ENCODE measurements at regions not wholly inside any gene's neighbourhood (a gene's known extent, or its start where the extent isn't known, plus 50 kb on each side); places are given as distances from the start of the nearest gene placed in this dataset.

- Histone ChIP-seq H3K27me3 (no peaks in the 10 kb centered on the region), H3K27ac (no peak overlapping the region), H3K4me1 (no peaks in the 10 kb centered on the region), H3K9me3 (no peaks in the 10 kb centered on the region), H3K4me3 (replicated peaks in 1 of 3) (no peak overlapping the region), H3K36me3 (no peaks in the 10 kb centered on the region)
- intact Hi-C loops (cut with DNase I), result no loop called here
- TF ChIP-seq CTCF (IDR thresholded peaks at IDR 0.05) (no peak), POLR2A (IDR thresholded peaks at IDR 0.05) (no peak)
- DNase-seq, result no peak
- 38 to 46% methylated on average over 14 to 26 of the region's 31 CpGs for WGBS, 2 donors
These were observed 55.9 kb upstream of the NKX1-1 start for GRCh38 chr4:1462009-1462767.

GRCh38 chr4:1460967-1461868, 55.0 kb upstream of the NKX1-1 start:
- no peak overlapping the region for H3K27ac ChIP-seq
- DNase-seq, result no peak
- H3K4me1 ChIP-seq, result no peaks in the 10 kb centered on the region
- no peak overlapping the region for H3K4me3 ChIP-seq (replicated peaks in 1 of 3)
- no peaks in the 10 kb centered on the region for H3K9me3 ChIP-seq
- no peaks in the 10 kb centered on the region for H3K36me3 ChIP-seq
- no peaks in the 10 kb centered on the region for H3K27me3 ChIP-seq
- 58 to 60% methylated on average over 18 to 19 of the region's 19 CpGs for WGBS, 2 donors
- no peak for TF ChIP-seq CTCF (IDR thresholded peaks at IDR 0.05)
- TF ChIP-seq POLR2A (IDR thresholded peaks at IDR 0.05), result no peak
- intact Hi-C loops (cut with DNase I), result no loop called here

GRCh38 chr4:1459722-1460511, 53.7 kb upstream of the NKX1-1 start:
- Histone ChIP-seq H3K9me3 (no peaks in the 10 kb centered on the region), H3K36me3 (no peaks in the 10 kb centered on the region), H3K4me1 (no peaks in the 10 kb centered on the region), H3K27ac (no peak overlapping the region), H3K27me3 (no peaks in the 10 kb centered on the region), H3K4me3 (replicated peaks in 1 of 3) (no peak overlapping the region)
- no peak for DNase-seq
- TF ChIP-seq CTCF (IDR thresholded peaks at IDR 0.05) (no peak), POLR2A (IDR thresholded peaks at IDR 0.05) (no peak)
- WGBS, 2 donors, result 60 to 62% methylated on average over 12 to 20 of the region's 26 CpGs
- intact Hi-C loops (cut with DNase I), result no loop called here

DNA sequence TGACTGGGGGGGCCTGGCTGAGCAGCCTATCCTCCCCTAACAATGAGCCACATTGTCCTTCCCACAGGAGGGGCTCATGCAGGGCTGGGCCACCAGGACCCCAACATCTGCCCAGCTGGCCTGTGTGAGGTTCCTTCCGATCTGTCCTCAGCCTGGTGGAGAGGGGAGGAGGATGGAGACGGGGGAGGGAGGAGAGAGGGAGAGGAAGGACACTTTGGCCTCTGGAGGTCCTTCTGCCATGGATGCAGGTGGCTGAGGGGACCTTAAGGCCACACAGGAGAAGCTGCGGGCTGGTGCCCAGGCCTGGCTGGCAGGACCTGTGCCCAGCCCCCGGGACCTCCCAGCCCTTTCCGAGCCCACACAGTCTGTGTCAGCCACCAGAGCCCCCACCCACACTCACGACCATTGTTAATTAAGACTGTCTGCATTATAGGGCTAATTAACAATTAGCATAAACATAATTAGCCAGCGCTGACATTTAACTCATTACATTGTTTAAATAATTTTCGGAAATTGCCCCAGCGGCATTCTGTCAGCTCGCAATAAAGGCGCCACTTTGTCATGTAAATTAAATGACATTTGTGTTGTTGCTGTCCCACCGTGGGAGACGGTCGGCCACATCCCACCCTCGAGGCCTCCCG, 53.0 kb upstream of the NKX1-1 start:
- Histone ChIP-seq H3K4me1 (no peaks in the 10 kb centered on the region), H3K36me3 (no peaks in the 10 kb centered on the region), H3K9me3 (no peaks in the 10 kb centered on the region), H3K4me3 (replicated peaks in 1 of 3) (no peak overlapping the region), H3K27ac (no peak overlapping the region), H3K27me3 (no peaks in the 10 kb centered on the region)
- TF ChIP-seq POLR2A (IDR thresholded peaks at IDR 0.05) (no peak), CTCF (IDR thresholded peaks at IDR 0.05) (no peak)
- no peak for DNase-seq
- intact Hi-C loops (cut with DNase I), result no loop called here
- 38 to 40% methylated on average over 16 of the region's 16 CpGs for WGBS, 2 donors
